NB4 (cell line): ENCODE measurements at regions not wholly inside any gene's neighbourhood (a gene's known extent, or its start where the extent isn't known, plus 50 kb on each side); places are given as distances from the start of the nearest gene placed in this dataset.

ENCODE experiments used
- MYC ChIP-seq: IDR thresholded peaks from 2 replicates; pipeline ENCODE4 v1.6.1; 2011; ENCODE audit warnings: low read depth, low read length
- TF ChIP-seq, protein P1 (sequence below): IDR thresholded peaks from one replicate; pipeline ENCODE4 v1.5.1; 2012; ENCODE audit warnings: low read depth, low read length

DNA sequence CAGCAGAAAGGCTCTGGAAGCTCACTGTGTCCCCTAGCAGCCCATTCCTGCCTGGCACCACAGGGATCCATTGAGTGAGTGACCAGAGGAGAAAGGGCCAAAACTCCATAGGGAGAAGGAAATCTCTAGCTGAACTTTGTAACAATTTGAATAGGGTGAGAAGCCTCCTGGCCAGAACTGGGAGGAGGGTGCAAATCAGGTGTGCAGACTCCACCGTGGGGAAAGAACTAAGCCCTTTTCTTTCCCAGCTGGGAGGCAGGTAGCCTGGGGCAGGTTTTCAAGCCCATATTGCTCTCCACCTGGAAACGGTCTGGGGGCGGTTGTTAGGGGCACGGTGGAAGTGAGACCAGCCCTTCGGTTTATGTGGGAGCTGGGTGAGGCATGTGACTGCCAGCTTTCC, 227.2 kb downstream of the SNCA start:
- TF ChIP-seq, protein P1, sequence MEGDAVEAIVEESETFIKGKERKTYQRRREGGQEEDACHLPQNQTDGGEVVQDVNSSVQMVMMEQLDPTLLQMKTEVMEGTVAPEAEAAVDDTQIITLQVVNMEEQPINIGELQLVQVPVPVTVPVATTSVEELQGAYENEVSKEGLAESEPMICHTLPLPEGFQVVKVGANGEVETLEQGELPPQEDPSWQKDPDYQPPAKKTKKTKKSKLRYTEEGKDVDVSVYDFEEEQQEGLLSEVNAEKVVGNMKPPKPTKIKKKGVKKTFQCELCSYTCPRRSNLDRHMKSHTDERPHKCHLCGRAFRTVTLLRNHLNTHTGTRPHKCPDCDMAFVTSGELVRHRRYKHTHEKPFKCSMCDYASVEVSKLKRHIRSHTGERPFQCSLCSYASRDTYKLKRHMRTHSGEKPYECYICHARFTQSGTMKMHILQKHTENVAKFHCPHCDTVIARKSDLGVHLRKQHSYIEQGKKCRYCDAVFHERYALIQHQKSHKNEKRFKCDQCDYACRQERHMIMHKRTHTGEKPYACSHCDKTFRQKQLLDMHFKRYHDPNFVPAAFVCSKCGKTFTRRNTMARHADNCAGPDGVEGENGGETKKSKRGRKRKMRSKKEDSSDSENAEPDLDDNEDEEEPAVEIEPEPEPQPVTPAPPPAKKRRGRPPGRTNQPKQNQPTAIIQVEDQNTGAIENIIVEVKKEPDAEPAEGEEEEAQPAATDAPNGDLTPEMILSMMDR = no peak
- TF ChIP-seq MYC = no peak
